HFFc6 (cell line): ENCODE measurements at regions not wholly inside any gene's neighbourhood (a gene's known extent, or its start where the extent isn't known, plus 50 kb on each side); places are given as distances from the start of the nearest gene placed in this dataset.

Experiments
- DNase-seq: peaks from one replicate; pipeline ENCODE4 v3.0.0-alpha.2; 2018
- H3K27ac Mint-ChIP-seq: 2 replicates; pipeline ENCODE4 v1.8.0; 2020; ENCODE audit warnings: mild to moderate bottlenecking, mixed read lengths
- H3K27me3 Mint-ChIP-seq: 2 replicates; pipeline ENCODE4 v1.8.0; 2021; ENCODE audit warnings: mild to moderate bottlenecking, moderate library complexity, mixed read lengths; ENCODE audit not compliant: insufficient read depth
- H3K36me3 Mint-ChIP-seq: 2 replicates; pipeline ENCODE4 v1.8.0; 2021; ENCODE audit warnings: low read depth, mixed read lengths
- H3K4me1 Mint-ChIP-seq: 2 replicates; pipeline ENCODE4 v1.8.0; 2020; ENCODE audit warnings: low read depth, mixed read lengths
- H3K4me3 Mint-ChIP-seq: 2 replicates; pipeline ENCODE4 v1.8.0; 2020; ENCODE audit warnings: mild to moderate bottlenecking, moderate library complexity, mixed read lengths
- H3K9me3 Mint-ChIP-seq: 2 replicates; pipeline ENCODE4 v1.8.0; 2020; ENCODE audit warnings: mild to moderate bottlenecking, mixed read lengths
- CTCF ChIP-seq: fragments of 200-600 bp; sonication (generic); IDR thresholded peaks from 2 replicates; pipeline ENCODE4 v1.5.0; 2021; ENCODE audit warnings: antibody characterized with exemption, mild to moderate bottlenecking

GRCh38 chr2:72012886-72013574 is 134.6 kb downstream of the CYP26B1 start:
- H3K36me3 Mint-ChIP-seq: no peaks in the 10 kb centered on the region
- no peak for DNase-seq
- H3K27ac Mint-ChIP-seq: no peak overlapping the region
- no peaks in the 10 kb centered on the region for H3K9me3 Mint-ChIP-seq
- H3K27me3 Mint-ChIP-seq: peaks cover 22% of the 10 kb centered on the region
- H3K4me1 Mint-ChIP-seq: no peaks in the 10 kb centered on the region
- no peak overlapping the region for H3K4me3 Mint-ChIP-seq
- no peak for TF ChIP-seq CTCF

GRCh38 chr2:72011791-72012190 is 135.9 kb downstream of the CYP26B1 start:
- Mint-ChIP-seq H3K27ac (no peak overlapping the region), H3K9me3 (no peaks in the 10 kb centered on the region), H3K36me3 (no peaks in the 10 kb centered on the region), H3K27me3 (peaks cover 32% of the 10 kb centered on the region), H3K4me3 (no peak overlapping the region), H3K4me1 (no peaks in the 10 kb centered on the region)
- no peak for TF ChIP-seq CTCF
- DNase-seq: no peak

GRCh38 chr2:72011370-72011689 is 136.3 kb downstream of the CYP26B1 start:
- no peak for TF ChIP-seq CTCF
- H3K27me3 Mint-ChIP-seq: peaks cover 32% of the 10 kb centered on the region
- DNase-seq: no peak
- no peak overlapping the region for H3K4me3 Mint-ChIP-seq
- no peaks in the 10 kb centered on the region for H3K4me1 Mint-ChIP-seq
- H3K27ac Mint-ChIP-seq: no peak overlapping the region
- H3K9me3 Mint-ChIP-seq: no peaks in the 10 kb centered on the region
- H3K36me3 Mint-ChIP-seq: no peaks in the 10 kb centered on the region

GRCh38 chr2:72010647-72011369 is 136.9 kb downstream of the CYP26B1 start:
- H3K27ac Mint-ChIP-seq: no peak overlapping the region
- H3K9me3 Mint-ChIP-seq: no peaks in the 10 kb centered on the region
- no peak for DNase-seq
- H3K36me3 Mint-ChIP-seq: no peaks in the 10 kb centered on the region
- H3K4me3 Mint-ChIP-seq: no peak overlapping the region
- H3K4me1 Mint-ChIP-seq: no peaks in the 10 kb centered on the region
- TF ChIP-seq CTCF: no peak
- H3K27me3 Mint-ChIP-seq: peaks cover 37% of the 10 kb centered on the region

- no peak for DNase-seq
- Mint-ChIP-seq H3K4me3 (no peak overlapping the region), H3K4me1 (no peaks in the 10 kb centered on the region), H3K9me3 (no peaks in the 10 kb centered on the region), H3K27ac (no peak overlapping the region), H3K36me3 (no peaks in the 10 kb centered on the region), H3K27me3 (peaks cover 45% of the 10 kb centered on the region)
- TF ChIP-seq CTCF: no peak
Measured at GRCh38 chr2:72008608-72009007, 139.1 kb downstream of the CYP26B1 start.
